B cell (primary cell): ENCODE measurements at regions not wholly inside any gene's neighbourhood (a gene's known extent, or its start where the extent isn't known, plus 50 kb on each side); places are given as distances from the start of the nearest gene placed in this dataset.

Experiments
- EZH2 ChIP-seq: IDR thresholded peaks from 2 replicates; pipeline ENCODE4 v1.6.1; 2012; ENCODE audit warnings: borderline replicate concordance, low read depth, mild to moderate bottlenecking, moderate library complexity, low read length; ENCODE audit not compliant: insufficient read depth, poor library complexity, severe bottlenecking
- TF ChIP-seq, protein P1 (sequence below): fragments of 200-600 bp; IDR thresholded peaks from one replicate; pipeline ENCODE4 v1.8.0; 2022; ENCODE audit warnings: antibody characterized with exemption, mild to moderate bottlenecking

DNA sequence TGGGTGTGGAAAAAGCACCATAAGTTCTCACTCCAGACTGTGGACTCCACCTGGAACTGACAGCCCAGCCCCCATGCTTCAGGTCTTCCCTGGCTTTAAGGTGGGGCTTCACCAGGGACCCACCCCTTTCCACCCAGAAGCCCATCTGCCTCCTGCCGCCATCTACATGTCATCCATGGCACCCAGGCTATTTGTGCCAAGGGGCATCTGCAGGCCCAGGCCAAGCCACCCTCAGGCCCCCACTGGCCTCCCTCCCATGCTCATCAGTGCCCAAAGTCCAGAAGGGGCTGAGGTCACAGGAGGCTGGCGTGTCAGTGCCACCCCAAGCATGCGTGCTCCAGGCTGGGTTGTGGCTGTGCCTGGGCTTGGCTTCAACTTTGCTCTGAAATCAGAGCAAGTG lies 212.2 kb upstream of the DIO3 start:
- no peak for TF ChIP-seq EZH2
- TF ChIP-seq, protein P1, sequence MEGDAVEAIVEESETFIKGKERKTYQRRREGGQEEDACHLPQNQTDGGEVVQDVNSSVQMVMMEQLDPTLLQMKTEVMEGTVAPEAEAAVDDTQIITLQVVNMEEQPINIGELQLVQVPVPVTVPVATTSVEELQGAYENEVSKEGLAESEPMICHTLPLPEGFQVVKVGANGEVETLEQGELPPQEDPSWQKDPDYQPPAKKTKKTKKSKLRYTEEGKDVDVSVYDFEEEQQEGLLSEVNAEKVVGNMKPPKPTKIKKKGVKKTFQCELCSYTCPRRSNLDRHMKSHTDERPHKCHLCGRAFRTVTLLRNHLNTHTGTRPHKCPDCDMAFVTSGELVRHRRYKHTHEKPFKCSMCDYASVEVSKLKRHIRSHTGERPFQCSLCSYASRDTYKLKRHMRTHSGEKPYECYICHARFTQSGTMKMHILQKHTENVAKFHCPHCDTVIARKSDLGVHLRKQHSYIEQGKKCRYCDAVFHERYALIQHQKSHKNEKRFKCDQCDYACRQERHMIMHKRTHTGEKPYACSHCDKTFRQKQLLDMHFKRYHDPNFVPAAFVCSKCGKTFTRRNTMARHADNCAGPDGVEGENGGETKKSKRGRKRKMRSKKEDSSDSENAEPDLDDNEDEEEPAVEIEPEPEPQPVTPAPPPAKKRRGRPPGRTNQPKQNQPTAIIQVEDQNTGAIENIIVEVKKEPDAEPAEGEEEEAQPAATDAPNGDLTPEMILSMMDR = no peak
